Endothelial cell (in vitro differentiated cells): ENCODE measurements at regions not wholly inside any gene's neighbourhood (a gene's known extent, or its start where the extent isn't known, plus 50 kb on each side); places are given as distances from the start of the nearest gene placed in this dataset.
"Not testable (repeated sequence)": the region's sequence is repeated elsewhere in the genome, so short reads cannot be mapped to it uniquely, and the experiment has no call there.

Experiments used
- DNase-seq: peaks from one replicate; pipeline ENCODE4 v3.0.0; 2021; ENCODE audit warnings: low spot score
- H3K27ac Mint-ChIP-seq: one replicate; pipeline ENCODE4 v1.8.0; 2021; ENCODE audit warnings: mixed read lengths, inconsistent platforms; ENCODE audit not compliant: unreplicated experiment
- H3K27me3 Mint-ChIP-seq: one replicate; pipeline ENCODE4 v1.8.0; 2021; ENCODE audit warnings: mild to moderate bottlenecking, moderate library complexity, mixed read lengths, inconsistent platforms; ENCODE audit not compliant: unreplicated experiment
- H3K36me3 Mint-ChIP-seq: one replicate; pipeline ENCODE4 v1.8.0; 2021; ENCODE audit warnings: mild to moderate bottlenecking, low read depth, mixed read lengths, inconsistent platforms; ENCODE audit not compliant: unreplicated experiment
- H3K4me1 Mint-ChIP-seq: one replicate; pipeline ENCODE4 v1.8.0; 2021; ENCODE audit warnings: mild to moderate bottlenecking, mixed read lengths, inconsistent platforms; ENCODE audit not compliant: unreplicated experiment
- H3K4me3 Mint-ChIP-seq: one replicate; pipeline ENCODE4 v1.8.0; 2021; ENCODE audit warnings: mild to moderate bottlenecking, mixed read lengths, inconsistent platforms; ENCODE audit not compliant: unreplicated experiment
- H3K9me3 Mint-ChIP-seq: one replicate; pipeline ENCODE4 v1.8.0; 2021; ENCODE audit warnings: mixed read lengths, inconsistent platforms; ENCODE audit not compliant: unreplicated experiment
- TF ChIP-seq, protein P1 (sequence below): fragments of 200-600 bp; sonication (generic); IDR thresholded peaks from one replicate; pipeline ENCODE4 v1.5.0; 2021; ENCODE audit warnings: antibody characterized with exemption; ENCODE audit not compliant: unreplicated experiment

DNA sequence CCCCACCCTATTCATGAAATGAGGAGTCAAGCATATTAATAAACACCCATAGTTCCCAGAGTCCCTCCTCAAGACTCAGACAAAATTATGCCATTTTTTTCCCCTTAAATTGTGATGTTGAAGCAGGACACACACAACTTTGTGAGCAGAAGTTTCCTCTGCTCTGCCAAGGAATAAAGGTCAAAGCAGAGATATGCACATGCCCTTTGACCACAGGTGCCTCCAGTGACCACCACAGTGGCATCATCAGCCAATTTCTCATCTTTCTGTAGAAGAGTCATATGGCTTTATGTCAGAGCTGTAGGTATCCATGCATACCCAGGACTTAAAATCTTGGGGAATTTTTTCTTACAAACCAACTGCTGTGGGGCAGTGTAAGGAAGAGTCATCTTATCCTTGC, 304.4 kb upstream of the GADL1 start:
- H3K4me1 Mint-ChIP-seq, result peaks cover 10% of the 10 kb centered on the region
- no peak overlapping the region for H3K27ac Mint-ChIP-seq
- no peaks in the 10 kb centered on the region for H3K27me3 Mint-ChIP-seq
- no peak for DNase-seq
- H3K9me3 Mint-ChIP-seq, result no peaks in the 10 kb centered on the region
- H3K4me3 Mint-ChIP-seq, result no peak overlapping the region
- no peaks in the 10 kb centered on the region for H3K36me3 Mint-ChIP-seq
- TF ChIP-seq, protein P1, sequence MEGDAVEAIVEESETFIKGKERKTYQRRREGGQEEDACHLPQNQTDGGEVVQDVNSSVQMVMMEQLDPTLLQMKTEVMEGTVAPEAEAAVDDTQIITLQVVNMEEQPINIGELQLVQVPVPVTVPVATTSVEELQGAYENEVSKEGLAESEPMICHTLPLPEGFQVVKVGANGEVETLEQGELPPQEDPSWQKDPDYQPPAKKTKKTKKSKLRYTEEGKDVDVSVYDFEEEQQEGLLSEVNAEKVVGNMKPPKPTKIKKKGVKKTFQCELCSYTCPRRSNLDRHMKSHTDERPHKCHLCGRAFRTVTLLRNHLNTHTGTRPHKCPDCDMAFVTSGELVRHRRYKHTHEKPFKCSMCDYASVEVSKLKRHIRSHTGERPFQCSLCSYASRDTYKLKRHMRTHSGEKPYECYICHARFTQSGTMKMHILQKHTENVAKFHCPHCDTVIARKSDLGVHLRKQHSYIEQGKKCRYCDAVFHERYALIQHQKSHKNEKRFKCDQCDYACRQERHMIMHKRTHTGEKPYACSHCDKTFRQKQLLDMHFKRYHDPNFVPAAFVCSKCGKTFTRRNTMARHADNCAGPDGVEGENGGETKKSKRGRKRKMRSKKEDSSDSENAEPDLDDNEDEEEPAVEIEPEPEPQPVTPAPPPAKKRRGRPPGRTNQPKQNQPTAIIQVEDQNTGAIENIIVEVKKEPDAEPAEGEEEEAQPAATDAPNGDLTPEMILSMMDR, result no peak

DNA sequence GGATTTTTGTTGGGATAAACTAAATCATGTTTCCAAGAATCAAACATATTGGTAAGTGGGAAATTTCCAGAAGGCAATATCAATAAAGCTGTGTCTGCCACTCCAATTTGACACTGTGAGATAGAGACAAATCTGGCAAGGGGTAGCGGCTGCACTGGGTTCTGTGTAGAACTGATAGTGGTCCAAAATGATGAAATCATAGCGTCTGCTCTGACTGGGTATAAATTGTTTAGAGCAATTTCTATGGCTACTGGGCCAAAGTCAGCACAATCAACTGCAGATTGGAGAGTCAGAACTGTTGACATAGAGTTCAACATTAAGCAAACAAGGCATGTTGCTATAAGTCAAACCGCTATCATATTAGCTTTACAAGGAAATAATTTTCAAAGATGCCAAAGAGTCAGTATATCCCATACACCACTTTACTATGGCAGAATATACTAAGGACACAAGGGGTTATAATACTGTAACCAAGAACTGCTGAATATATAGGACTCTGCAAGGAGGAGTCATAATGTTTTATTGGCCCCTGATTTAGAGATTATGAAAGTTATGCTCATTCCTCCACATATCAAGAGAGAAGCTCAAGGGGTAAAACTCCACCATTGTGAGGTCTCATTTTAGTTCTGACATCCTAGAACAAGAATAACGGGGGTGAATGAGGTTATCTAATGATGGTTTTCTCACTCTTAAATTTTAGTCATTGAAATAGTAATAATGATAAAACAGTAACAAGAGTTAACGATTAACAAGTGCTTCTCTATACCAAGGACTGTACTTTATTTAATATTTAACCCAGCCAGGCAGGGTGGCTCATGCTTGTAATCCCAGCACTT, 309.7 kb upstream of the GADL1 start:
- no peaks in the 10 kb centered on the region for H3K9me3 Mint-ChIP-seq
- no peak overlapping the region for H3K27ac Mint-ChIP-seq
- TF ChIP-seq, protein P1, result no peak
- no peaks in the 10 kb centered on the region for H3K4me1 Mint-ChIP-seq
- DNase-seq, result no peak
- no peaks in the 10 kb centered on the region for H3K36me3 Mint-ChIP-seq
- H3K27me3 Mint-ChIP-seq, result no peaks in the 10 kb centered on the region
- no peak overlapping the region for H3K4me3 Mint-ChIP-seq

DNA sequence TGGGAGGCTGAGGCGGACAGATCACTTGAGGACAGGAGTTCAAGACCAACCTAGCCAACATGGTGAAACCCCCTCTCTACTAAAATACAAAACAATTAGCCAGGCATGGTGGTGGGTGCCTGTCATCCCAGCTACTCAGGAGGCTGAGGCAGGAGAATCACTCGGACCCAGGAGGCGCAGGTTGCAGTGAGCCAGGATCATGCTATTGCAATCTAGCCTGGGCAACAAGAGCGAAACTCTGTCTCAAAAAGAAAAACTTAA, 310.3 kb upstream of the GADL1 start:
- not testable (repeated sequence) for H3K36me3 Mint-ChIP-seq, DNase-seq, H3K4me3 Mint-ChIP-seq, H3K27me3 Mint-ChIP-seq, H3K4me1 Mint-ChIP-seq, H3K9me3 Mint-ChIP-seq, H3K27ac Mint-ChIP-seq

DNA sequence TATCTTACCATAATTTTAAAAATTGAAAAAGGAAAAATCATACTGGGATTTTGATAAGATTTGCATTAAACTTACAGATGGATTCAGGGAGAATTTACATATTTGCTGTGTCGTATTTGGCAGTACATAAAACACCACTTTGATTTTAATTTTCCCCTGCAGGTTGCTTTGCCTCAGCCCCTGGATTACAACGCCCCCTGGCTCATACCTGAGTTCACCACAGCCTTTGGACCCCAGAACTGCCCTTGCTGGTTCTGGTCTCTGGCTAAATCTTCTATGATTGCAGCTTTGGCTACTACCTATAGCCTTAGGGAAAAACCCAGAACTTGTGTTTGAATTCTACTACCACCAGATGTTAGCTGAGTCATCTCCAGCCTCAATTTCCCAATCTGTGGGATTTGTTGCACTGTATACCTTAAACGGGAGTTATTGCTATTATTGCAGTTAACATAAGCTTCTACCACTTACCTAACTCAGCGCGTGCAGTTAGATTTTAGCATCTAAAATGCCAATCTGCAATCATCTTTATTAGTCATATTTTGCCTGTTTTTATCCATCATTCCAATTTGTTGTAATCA, 315.7 kb upstream of the GADL1 start:
- no peak for DNase-seq
- no peak overlapping the region for H3K4me3 Mint-ChIP-seq
- no peaks in the 10 kb centered on the region for H3K9me3 Mint-ChIP-seq
- H3K36me3 Mint-ChIP-seq, result no peaks in the 10 kb centered on the region
- no peaks in the 10 kb centered on the region for H3K27me3 Mint-ChIP-seq
- TF ChIP-seq, protein P1, result peak; percentile 14
- H3K4me1 Mint-ChIP-seq, result peaks cover 8% of the 10 kb centered on the region
- H3K27ac Mint-ChIP-seq, result no peak overlapping the region

DNA sequence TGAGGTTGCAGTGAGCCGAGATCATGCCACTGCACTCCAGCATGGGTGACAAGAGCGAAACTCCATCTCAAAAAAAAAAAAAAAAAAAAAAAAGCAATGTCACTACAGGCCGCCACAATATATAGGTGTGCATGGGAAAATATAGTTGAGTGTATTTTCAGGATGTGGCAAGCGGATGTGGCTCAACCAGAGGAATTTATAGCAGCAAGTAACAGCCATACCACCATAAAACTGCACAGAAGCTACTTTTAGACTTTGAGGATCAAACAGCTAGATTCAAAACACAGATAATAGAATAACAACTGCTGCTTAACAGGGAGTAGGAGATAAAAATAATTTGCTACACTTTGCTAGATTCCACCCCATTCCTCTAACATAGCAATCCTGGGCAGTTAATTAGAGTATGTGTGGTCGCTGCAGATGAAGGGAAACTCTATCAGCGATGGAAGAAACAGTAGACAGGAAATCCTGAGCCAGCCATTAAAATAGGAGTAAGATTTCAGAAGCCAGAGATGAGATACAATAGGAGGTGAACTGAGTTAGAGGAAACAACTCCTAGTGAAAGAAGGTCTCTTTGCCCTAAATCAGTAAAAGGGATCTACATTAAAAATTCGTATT, 318.7 kb upstream of the STT3B start:
- TF ChIP-seq, protein P1, result no peak
- Mint-ChIP-seq H3K4me3 (no peak overlapping the region), H3K36me3 (no peaks in the 10 kb centered on the region), H3K9me3 (no peaks in the 10 kb centered on the region), H3K4me1 (peaks cover 8% of the 10 kb centered on the region), H3K27me3 (peaks cover 1% of the 10 kb centered on the region), H3K27ac (peak overlapping the region; percentile 32)
- DNase-seq, result no peak
